ENCODE measurements at regions not wholly inside any gene's neighbourhood (a gene's known extent, or its start where the extent isn't known, plus 50 kb on each side); places are given as distances from the start of the nearest gene placed in this dataset.

DNA sequence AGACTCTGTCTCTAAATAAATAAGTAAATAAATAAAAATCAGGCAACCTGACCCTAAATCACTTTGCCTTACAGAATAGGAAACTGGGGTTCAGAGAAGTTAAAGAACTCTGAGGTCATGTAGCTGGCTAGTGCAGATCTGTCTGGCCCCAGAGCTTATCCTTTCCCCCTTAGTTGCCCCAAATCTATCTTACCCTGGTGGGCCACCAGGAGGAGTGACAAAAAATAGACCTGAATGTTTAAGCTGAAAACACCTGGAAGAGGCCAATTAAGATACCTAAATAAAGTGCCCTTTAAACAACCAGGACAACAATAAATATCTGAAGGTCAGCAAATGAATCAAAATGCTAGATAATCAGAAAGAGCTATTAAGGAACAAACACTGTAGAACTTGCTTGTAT lies 59.7 kb downstream of the TEX35 start:
- TF ChIP-seq, protein P1, sequence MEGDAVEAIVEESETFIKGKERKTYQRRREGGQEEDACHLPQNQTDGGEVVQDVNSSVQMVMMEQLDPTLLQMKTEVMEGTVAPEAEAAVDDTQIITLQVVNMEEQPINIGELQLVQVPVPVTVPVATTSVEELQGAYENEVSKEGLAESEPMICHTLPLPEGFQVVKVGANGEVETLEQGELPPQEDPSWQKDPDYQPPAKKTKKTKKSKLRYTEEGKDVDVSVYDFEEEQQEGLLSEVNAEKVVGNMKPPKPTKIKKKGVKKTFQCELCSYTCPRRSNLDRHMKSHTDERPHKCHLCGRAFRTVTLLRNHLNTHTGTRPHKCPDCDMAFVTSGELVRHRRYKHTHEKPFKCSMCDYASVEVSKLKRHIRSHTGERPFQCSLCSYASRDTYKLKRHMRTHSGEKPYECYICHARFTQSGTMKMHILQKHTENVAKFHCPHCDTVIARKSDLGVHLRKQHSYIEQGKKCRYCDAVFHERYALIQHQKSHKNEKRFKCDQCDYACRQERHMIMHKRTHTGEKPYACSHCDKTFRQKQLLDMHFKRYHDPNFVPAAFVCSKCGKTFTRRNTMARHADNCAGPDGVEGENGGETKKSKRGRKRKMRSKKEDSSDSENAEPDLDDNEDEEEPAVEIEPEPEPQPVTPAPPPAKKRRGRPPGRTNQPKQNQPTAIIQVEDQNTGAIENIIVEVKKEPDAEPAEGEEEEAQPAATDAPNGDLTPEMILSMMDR (IDR thresholded peaks at IDR 0.05; ENCODE audit: low read depth, low read length, poor library complexity, severe bottlenecking), result peak; percentile 23
- TF ChIP-seq EZH2phosphoT487 (IDR thresholded peaks at IDR 0.05; ENCODE audit: borderline replicate concordance, low read length), result no peak
